HG03457 (cell line): ENCODE measurements at regions not wholly inside any gene's neighbourhood (a gene's known extent, or its start where the extent isn't known, plus 50 kb on each side); places are given as distances from the start of the nearest gene placed in this dataset.

Experiments
- ATAC-seq: cut with Tn5 transposase; IDR thresholded peaks from one replicate; pipeline ENCODE4 v1.9.1; 2021; ENCODE audit warnings: moderate number of reproducible peaks; ENCODE audit not compliant: unreplicated experiment

GRCh38 chr6:169937389-169938261 lies 186.2 kb downstream of the ERMARD start:
- ATAC-seq, result no peak

- ATAC-seq, result no peak
These were observed 185.0 kb downstream of the ERMARD start for GRCh38 chr6:169936355-169936975.

- ATAC-seq, result no peak
These were observed 184.4 kb downstream of the ERMARD start for GRCh38 chr6:169935861-169936260.

DNA sequence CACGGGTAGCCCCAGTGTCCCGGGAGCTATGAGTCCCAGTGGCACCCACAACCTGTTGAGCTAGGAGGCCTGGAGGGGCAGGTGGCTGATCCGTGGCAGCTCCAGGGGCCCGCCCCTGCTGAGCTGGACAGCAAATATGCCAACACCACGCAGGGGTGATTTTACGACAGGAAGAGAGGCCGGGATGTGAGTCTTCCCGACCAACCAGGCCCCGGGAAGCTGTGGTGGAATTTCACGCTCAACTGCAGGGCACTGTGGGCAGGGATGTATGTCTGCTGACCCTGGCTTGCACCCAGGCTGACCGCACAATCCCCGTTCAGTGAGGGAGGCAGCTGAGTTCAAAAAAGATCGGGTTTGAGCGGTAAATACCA lies 183.9 kb downstream of the ERMARD start:
- no peak for ATAC-seq

DNA sequence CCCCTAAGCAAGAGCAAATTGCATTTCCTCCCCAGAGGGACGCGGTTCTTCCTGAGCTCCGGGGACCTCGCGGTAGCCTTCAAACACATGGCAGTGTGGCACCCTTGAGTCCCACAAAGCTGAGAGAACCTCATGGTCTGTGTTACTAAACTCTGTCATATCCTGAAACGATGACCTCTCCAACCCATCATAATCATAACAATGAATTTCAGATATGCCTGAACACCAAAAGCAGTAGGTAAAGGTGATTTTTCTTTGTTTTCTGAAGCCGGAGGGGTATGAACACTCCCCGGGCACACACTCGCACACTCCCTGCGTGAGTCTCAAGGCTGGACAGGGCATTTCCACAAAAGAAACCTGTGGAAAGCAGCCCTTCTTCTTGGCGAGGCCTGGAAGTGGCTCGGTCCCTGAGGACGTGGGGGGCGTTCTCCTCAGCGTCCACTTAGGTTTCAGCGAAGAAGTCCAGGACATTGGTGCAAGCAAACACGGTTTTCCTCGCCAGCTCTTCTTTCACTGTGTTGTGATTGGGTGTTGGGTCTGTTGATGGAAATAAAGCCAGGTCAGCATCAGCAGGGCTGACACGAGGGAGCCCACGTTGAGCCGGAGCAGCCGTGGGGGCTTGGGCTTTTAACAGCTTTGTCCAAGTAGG lies 183.4 kb downstream of the ERMARD start:
- ATAC-seq, result no peak

DNA sequence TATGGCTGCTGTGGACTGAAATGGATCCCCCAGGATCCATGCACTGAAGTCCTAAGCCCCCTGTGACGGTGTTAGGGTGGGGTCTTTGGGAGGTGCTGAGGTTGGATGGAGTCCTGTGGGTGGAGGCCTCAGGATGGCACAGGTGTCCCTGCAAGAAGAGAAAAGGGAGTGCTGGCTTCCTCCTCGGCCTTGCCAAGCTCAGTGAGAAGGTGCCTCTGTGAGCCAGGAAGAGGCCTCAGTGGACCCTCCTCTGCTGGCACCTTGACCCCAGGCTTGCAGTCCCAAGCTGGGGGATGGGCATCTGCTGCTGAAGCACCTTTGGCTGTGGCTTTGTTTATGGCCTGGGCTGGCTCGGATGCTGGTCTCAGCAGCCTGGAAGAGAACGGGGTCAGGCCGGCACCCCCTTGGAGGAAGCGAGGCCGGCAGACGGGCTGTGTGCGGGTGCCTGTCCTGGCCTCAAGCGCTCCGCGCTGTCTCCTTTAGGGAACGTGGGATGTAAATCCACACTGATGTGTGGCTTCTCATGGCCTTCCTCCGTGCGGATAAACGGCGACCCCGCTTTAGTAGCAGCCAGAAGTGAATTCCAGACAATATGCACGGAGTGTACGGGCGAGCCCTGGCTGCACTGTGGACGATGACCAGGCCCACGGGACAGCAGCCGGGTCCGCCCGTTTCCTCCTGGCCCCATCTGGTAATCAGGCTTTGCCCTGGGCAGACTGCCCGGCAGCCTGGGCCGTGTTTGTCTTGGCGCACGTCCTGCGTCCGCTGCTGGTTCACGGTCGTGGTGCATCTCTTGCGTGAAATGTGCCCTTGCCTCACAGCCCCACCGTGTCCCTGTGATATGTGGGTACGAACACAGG lies 182.6 kb downstream of the ERMARD start:
- ATAC-seq, result no peak

DNA sequence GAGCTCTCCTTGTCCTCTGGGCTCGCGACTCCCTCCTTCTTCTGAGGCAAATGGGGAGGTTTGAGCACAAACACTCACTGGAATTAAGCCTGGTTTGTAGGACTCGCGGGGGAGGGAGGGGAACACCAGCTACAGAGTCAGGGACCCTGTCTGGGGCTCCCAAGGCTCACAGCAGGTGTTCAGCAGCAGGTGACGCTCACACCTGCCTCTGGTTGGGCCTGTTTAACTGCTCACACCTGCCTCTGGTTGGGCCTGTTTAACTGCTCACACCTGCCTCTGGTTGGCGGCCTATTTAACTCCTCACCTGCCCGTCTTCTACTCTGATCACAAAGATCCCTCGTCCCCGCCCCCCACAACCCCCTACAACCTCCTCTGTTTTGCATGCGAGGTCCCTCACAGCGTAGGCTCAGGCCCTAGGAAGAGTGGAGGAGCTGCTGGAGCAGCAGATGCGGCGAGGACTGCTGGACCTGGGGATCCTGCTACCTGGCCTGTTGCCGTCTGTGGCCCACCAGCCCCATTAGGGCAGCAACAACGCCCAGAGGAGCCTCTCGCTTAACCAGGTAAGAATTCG lies 181.9 kb downstream of the ERMARD start:
- ATAC-seq, result no peak

DNA sequence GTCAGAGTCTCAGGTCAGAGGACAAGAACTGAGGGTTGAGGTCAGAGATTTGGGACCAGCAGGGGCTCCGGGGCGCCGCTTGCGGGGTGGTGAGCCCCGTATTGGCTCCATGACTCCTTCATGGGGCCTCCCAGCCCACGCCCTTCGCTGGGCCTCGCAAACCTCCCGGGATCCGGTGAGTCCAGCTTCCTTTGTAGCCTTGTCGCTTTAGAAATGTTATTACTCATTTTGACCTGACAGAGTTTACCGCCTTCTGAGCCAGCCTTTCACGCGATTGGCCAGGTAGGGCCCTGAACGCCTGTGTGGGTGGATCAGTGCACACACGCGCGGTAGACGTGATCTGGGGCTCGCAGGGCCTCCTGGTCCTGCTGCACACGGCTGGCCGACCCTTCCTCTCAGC lies 181.1 kb downstream of the ERMARD start:
- no peak for ATAC-seq

- ATAC-seq, result no peak
These were observed 179.8 kb downstream of the ERMARD start for GRCh38 chr6:169931261-169931660.

GRCh38 chr6:169930799-169931198 lies 179.4 kb downstream of the ERMARD start:
- no peak for ATAC-seq

DNA sequence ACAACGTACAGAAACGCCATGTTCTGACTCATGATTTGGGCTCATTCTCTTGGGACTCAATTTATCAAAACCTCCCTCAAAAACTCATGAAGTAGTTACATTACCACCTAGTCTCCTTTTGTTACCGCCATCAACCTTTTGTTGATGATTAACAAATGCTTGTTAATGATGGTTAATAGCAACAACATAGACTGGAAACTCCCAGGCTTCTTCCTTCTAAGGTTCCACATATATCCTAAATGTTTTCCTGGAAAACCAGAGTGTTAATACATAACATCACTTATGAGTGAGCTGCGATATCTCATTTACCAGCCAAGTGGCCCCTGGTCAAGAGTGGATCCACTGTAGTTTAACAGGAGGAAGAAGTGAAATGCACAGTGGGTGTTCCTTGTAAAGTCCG lies 176.3 kb downstream of the ERMARD start:
- no peak for ATAC-seq

DNA sequence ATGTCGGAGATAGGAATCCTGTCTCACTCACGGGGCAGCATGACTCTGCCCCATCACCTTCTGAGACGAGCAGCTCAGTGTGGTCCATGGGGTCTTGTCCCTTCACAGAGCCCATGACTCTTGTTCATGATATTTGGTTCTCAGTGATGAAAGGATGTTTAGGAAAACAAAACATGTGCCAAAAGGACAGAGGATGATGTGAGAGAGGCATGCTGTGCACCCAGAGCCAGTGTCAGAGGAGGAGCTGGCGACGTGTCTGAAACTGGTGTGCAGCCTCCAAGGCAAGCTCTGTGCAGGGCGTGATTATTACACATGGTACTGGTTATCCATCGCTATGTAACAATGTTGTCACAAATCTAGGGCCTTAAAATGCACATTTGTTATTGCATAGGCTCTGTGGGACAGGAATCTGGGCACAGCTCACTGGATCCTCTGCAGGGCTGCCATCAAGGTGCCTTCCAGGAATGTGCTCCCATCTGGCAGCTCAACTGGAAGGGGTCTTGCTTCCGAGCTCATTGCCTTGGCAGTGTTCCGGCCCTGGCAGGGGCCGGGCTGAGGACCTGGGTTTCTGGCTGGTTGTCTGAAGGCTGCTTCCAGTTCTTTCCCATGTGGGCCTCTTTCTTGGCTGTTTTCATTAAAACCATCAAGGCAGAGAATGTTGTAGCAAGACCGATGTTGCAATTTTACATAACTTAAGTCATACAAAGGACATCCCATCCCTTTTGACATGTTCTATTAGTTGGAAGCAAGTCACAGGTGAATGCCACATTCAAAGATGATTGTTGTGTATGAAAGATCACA lies 175.4 kb downstream of the ERMARD start:
- ATAC-seq, result no peak

- no peak for ATAC-seq
These were observed 172.3 kb downstream of the ERMARD start for GRCh38 chr6:169923468-169924464.

- no peak for ATAC-seq
These were observed 170.7 kb downstream of the ERMARD start for GRCh38 chr6:169921853-169922824.

GRCh38 chr6:169921217-169921616 lies 169.8 kb downstream of the ERMARD start:
- ATAC-seq, result no peak

DNA sequence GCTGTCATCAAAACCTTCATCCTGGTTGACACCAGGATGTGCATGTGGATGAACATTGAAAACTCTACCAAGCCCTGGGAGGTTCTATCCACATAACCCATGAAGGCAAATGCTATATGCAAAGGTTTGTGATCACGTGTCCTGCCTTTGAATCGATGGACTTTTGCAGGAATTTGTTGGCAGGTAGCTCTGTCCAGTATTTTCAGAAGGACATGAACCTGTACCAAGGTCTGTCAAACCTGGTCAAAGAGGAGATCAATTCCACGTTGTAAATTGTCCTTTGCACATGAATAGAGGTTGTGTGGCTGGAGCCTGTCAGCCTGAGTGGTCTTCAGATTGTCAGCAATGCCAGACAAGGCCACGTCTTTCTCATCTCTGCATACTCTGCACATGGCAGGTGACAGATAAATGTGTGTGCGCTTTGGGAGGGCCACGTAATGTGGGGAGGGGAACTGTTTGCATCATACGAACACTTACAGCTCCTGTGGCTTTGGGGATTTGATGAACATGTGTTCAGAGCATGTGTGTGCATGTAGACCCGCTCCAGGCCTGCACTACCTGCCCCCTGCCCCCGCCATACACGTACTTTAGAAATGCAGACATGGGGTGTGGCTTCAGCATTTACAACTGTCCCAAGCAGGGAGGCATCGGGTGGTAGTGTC lies 169.1 kb downstream of the ERMARD start:
- ATAC-seq, result no peak

- no peak for ATAC-seq
These were observed 167.6 kb downstream of the ERMARD start for GRCh38 chr6:169918954-169919549.
